HG02884 (cell line): ENCODE measurements at regions not wholly inside any gene's neighbourhood (a gene's known extent, or its start where the extent isn't known, plus 50 kb on each side); places are given as distances from the start of the nearest gene placed in this dataset.
"Not testable (repeated sequence)": the region's sequence is repeated elsewhere in the genome, so short reads cannot be mapped to it uniquely, and the experiment has no call there.

ENCODE experiments used
- ATAC-seq: cut with Tn5 transposase; IDR thresholded peaks from one replicate; pipeline ENCODE4 v1.9.1; 2021; ENCODE audit warnings: mild to moderate bottlenecking, moderate library complexity; ENCODE audit not compliant: unreplicated experiment

DNA sequence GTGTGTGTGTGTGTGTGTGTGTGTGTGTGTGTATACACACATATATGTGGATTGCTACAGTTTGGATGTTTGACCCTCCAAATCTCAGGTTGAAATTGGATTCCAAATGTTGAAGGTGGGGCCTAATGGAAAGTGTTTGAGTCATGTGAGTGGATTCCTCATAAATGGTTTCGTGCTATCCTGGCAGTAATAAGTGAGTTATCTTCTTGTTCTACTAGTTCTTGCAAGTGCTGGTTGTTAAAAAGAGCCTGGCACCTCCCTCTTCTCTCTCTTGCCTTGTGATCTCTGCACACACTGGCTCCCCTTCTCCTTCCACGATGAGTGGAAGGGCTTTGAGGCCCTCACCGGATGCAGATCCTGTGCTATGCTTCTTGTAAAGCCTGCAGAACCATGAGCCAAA, 344.1 kb downstream of the SH2D1A start:
- no peak for ATAC-seq

DNA sequence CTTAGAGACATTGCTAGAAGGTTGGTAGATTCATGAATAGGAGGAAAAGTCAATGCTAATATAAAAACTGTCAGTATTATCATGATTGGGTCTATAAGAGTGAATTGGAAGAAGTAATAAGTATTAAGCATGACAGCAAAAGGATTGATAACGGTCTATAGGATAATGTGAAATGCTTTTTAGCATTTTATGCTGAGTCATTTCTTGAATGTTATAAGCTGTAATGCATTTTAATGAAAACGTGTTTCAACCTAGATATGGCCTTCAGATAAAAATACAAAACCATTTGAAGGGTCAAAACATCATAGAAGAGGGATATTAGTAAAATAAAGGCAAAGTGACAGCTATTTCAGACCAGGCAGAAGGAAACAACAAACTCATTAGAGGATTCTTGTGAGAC, 353.5 kb downstream of the SH2D1A start:
- ATAC-seq = no peak

DNA sequence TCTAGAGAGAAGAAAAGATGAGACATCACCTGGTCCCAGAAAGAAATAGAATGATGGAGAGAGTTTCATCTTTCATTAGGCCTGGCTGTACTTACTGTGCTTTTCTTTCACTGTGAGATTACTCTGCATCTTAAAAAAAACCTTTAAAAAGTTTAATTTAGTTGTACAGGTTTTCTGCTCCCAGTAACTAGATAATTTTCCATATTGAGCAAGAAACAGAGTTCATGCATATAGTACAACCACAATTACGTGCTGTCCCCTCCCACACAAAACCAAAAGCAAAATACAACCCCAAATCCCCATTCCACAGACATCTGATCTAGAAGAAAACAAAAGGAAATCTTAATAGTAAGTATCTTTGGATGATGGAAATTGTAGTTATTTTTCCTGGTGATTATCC, 371.2 kb downstream of the SH2D1A start:
- no peak for ATAC-seq

DNA sequence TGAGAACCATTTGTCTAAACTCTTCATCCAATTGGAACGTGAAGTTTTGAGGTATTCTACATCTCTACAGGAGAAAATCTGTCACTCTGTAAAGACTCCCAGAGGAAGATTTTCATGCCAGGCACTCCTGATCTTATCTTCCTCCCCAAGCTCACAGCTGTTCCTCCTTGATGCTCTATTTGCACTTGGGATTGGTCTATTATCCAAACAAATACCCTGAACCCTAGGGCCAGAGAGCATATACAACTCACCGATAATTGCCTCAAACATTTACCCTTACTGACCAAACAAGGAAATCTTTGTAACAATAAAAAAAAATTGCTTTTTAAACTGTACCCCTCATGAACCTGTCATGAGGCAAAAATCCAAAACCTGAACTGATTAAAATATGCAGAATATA, 372.7 kb downstream of the SH2D1A start:
- ATAC-seq = no peak

DNA sequence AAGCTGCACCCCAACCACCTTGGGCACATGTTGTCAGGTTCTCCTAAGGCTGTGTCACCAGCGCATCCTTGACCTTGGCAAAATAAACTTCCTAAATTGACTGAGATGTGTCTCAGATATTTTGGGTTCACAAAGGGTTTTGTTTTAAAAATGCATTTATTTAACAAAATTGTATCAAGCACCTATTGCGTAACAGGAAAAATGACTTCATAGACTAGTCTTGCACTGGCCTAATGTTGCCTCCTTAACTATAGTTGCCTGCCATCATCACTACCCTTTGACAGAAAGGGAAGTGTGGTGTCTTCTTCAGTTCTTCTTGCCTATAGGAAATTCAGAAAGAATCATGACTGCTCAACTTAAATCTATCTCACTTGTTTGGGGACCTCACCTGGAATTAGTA, 374.2 kb downstream of the SH2D1A start:
- no peak for ATAC-seq

DNA sequence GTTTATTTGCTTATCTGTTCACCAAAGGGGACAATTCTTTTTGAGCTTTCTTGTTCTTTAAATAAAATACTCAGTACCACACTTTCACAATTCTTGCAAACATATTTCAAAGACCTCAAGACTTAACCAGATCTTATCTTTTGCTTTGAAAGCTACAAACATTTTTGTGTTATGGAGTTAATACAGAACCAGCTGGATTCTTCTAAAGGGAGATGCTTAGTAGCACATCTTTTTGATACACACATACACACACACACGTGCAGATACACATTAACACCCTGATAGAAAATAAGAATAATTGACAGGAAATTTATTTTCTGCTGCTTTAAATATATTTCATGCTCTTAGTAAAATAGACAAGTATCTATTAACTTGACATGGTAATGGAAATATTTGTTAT, 379.1 kb downstream of the SH2D1A start:
- no peak for ATAC-seq

DNA sequence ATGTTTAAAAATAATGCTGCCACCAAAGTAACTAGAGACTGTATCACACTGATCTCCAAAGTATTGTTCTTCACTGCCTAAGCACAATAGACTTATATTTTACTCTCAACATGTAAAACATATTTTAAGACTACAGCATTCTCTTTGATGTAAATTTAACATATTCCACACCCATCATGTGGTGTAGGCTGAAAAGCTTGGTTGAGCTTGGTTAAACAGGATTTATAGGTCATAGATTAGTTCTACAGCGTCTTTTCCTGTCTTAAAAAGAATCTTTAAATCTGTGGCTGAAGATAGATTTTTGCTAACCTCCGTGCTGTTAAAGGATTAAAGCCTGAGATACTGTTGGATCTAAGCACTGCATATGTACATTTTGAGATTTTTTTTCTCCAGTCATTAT, 379.9 kb downstream of the SH2D1A start:
- no peak for ATAC-seq

DNA sequence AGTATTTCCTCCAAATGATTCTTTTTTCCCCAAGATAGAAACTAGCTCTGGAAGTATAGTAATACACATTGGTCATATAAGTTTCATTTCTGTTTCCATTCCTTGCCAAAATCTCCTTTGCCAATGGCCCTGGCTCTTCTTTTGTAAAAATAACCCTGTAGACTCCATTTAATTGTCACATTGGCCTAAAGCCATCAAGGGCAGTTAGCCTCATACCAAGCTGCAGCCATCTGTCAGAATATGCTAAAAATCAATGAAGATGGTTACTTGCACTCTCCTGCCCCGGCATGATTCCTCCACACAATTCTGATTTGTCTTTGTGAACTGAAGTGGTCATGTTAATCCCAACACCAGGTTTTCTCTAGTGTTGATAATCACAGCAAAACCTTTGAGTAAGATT, 380.5 kb downstream of the SH2D1A start:
- ATAC-seq = no peak

DNA sequence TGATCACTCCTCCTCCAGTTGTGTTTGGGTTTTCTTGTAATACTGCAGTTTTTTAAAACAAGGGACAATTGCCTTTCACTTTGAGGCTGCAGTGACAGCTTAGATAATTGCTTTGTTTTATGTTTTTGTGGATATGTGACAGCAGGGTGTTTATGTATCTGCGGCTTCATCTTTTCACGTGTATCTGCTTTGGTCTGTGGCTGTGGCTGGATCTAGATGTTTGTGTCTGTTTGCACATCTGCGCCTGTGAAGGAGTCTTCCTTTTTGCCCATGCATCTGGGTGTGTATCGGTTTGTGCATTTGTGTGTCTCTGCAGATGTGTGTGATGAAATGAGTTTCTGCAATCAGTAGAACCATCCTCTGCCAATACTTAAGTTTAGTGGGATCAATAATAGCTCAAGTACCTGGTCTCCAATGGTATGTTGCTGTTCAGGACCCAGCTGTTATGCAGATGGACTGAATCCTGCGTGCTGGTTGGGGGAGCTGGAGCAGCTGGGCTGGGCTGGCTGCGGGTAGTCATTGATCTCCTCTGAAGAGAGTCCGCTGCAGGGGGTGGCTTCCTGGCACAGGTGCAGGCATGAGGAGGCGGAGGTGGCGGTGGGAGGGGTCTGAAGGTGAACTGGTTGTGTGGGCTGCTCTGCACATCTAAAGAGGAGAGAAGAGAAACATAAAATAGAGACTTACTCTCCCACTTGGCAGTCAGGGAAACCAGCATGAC, 390.3 kb downstream of the SH2D1A start:
- no peak for ATAC-seq

DNA sequence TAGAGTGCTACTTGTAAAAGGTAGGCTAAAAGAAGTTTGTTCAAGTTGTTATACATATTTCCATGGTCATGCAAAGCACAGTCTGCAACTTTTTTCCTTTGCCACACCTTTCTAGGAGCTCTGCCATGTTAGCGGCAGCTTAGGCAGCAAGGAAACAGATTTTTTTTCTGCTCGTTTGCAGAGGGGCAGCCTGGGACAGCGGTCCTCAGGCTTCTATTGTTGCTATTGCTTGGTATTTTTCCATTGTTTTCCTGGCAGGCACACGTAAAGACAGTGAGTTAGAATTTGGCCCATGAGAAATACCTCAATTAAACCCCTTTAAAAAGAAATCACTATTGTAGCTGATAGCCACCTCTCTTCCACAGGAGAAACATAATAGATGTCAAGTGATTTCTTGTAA, 391.4 kb downstream of the SH2D1A start:
- no peak for ATAC-seq

DNA sequence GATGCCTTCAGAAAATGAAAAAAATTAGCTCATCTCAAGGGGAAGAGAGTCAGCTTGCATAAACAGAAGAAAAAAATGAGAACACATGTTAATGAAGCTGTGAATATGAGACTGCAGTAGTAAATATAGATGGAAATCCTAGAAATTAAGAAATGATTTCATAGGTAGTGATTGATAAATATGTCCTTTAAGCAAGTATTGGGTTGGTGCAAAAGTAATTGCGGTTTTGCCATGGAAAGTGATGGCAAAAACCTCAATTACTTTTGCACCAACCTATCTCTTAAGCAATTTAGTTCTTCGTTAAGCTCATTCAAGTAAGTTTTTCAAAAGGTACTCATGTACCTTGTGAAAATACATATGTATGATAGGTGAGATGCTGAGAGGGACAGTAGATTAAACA, 400.9 kb downstream of the SH2D1A start:
- ATAC-seq = no peak

DNA sequence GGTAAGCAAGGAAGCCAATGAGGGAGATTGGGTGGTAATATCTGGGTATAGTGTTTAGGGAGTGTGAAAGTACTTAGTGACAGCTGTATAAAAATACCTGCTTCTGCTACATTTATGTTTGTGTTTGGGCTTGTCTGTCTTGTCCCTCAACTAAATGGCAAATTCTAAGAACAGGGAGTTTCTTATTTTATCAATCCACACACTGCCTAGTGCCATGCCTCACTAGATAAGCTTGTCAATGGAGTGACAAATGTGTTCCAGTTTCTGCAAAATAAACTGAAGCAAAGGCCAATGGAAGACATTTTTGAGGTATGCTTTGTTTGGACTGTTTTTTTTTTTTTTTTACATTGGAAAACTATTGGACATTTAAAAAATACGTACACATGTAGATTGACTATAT, 418.0 kb downstream of the SH2D1A start:
- ATAC-seq = no peak

DNA sequence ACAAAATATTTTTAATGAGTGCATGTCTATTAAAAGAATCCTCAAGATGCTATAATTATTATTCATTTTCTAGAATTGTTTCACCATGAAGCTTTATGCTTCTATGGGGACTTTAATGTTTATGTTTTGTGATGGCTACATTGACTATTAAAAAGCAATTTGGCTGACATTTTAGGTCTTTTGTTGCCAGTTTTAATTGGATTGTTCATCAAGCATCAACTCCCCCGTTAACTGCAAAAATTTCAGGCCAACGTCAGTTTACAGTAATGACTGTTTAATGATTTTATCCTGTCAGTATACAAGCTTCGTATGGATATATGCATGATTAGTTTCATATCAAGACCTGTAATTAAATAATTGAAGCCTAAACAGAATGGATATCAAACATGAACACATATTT, 422.8 kb downstream of the SH2D1A start:
- no peak for ATAC-seq

DNA sequence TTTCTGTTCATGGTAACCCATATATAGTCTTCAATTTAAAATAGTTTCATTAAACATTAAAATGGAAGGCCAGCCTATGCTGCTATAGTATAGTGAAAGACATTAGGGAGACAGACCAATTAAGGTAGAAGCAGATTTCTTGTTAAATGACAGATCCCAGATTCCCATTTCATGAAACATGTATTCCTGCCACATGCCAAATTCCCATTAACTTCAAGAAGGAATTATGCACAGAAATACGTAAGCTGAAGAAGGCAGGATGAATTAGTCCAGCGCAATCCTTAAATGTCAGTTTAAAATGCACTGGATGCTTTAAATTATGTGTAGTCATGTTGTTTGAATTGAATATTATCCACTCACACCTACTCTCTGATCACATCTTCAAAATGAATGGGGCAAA, 424.9 kb downstream of the SH2D1A start:
- ATAC-seq = no peak

DNA sequence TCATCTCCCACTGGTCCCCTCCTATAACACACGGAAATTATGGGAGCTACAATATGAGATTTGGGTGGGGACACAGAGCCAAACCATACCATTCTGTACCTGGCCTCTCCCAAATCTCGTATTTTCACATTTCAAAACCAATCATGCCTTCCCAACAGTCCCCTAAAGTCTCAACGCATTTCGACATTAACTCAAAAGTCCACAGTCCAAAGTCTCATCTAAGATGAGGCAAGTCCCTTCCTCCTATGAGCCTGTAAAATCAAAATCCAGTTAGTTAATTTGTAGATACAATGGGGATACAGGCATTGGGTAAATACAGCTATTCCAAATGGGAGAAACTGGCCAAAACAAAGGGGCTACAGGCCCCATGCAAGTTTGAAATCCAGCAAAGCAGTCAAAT, 441.9 kb downstream of the SH2D1A start:
- ATAC-seq = not testable (repeated sequence)

DNA sequence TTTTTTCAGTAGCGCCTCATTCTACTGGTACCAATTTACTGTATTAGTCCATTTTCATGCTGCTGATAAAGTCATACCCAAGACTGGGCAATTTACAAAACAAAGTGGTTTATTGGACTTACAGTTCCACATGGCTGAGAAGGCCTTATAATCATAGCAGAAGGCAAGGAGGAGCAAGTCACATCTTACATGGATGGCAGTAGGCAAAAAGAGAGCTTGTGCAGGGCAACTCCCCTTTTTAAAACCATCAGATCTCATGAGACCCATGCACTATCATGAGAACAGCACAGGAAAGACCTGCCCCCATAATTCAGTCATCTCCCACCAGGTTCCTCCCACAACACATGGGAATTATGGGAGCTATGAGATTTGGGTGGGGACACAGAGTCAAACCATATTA, 443.5 kb downstream of the SH2D1A start:
- not testable (repeated sequence) for ATAC-seq

DNA sequence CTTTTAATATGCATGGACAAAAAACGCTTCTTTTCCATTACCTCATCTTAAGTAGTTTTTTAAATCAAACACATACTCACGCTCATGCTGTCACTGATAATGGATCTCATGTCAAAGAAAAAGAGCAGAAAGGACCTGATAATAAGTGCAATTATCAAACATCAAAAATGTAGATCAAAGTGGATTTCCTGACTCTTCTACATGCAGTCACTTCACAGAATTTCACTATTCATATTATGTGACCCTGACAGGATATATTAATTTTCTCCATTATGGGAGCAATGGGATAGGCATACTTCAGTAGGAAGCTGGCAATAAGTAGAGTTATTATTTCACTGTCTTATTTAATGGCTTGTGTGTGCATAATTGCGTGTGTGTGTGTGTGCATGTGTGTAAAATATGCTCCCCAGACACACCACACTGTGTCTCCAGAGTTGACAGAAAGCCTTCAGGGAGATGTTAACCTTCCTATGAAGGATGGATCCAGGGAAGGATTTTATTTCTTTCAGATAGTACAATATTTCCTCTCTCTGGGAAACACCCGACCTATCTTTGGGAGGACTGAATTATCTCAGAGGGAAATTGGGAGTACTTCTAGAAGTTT, 445.2 kb downstream of the SH2D1A start:
- ATAC-seq = no peak

DNA sequence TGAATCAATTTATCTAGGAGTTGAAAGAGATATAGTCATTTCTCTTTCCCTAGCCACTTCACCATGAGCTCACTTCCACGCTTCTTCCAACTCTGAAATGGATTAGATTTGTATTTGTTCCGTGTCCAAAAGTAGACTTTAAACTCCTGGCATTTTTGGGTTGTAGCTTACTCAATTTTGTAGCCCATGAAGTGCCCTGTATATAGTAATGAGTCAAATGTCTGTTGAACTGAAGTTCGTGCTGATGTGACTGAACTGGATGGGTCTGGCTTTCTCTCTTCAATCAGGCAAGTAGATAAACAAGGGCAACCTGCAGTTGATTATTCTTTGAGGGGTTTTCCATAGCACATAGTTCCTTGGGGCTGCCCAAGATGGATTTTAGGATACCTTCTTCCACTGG, 450.6 kb downstream of the SH2D1A start:
- no peak for ATAC-seq

DNA sequence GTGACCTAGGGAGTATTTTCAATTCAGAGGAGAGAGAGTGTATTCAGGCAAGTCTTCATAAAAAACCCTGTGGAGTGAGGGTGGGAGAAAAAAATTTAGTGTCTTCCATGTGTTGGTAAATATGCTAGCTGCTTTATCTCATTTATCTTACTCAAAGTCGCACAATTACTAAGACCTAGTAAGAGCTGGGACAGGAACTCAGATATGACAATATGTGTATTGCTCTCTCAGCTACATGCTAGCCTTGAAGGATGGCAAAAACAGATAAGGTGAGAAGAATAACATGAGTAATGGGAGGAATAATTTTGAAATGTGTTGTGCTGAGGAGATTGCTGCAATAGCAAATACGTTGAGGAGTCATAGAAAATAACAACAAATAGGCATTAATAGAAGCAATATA, 458.6 kb downstream of the SH2D1A start:
- no peak for ATAC-seq

DNA sequence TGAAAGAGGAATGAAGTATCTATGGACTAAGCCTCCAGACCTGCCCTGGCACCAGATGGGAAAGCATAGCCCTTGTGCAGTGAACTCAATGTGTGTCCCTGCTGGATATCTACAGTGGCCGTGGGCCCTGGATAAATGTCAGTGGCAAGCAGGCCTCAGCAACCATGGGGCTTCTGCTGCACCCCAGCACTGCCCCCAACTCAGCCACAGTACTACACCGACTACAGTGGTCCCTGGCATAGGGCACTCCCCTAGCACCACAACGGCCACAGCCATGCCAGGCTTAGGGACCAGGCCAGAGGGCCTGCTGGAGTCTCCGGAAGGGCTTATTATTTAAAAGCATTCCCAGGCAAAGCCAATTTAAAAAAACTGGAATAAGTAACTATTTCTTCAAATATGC, 459.1 kb downstream of the SH2D1A start:
- ATAC-seq = no peak

DNA sequence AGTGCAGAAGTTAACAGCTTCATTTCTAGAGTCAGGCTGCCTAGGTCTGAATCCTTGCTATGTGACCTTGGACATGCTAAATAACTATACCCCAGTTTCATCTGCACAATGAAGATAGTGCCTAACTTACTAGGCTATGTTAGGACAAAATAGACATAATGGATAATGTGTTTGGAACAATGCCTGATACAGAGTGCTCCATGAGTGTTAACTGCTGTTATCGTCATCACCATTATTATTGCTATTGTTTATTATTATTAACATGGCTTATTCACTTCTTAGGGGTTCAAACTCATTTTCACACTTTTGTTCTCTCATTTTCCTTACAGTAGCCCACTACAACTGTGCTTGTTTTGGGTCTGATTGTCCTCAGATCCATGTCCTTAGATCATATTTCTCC, 467.7 kb downstream of the SH2D1A start:
- no peak for ATAC-seq

DNA sequence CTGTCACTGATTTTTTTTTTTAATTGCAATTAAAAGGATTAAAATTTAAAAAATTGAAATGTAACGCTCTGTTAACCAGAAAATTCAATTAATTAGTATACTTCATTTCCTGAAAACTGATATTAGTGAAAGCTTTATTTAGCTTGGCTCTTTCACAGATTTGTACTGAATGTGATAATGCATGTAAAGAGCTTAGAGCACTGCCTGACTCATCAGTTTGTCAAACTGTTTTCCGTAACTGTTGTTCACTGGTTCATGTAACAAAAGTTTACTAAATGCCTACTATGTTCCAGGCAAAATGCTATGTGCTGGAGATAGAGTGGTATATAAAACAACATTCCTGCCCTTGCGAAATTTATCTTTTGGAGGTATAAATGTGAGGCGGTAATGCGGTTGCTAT, 471.7 kb downstream of the SH2D1A start:
- no peak for ATAC-seq

DNA sequence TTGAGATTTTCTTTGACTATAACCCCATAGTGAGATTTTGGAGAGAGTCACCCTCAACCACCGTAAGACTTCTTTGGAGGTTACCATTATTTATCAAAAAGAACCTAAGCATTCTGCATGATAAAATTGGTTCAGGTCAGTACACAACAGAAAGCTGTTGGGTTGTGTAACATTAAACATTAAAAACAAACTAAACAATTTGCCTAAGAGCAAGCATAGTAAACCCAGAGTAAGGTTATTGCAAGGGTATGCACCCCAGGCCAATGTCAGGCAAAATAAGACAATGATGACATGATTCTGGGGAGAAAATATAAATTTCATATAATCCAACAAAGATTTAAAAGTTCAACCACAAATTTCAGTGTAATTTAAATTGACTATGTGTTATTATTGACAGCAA, 472.4 kb downstream of the SH2D1A start:
- no peak for ATAC-seq
